Hepatocyte (in vitro differentiated cells): ENCODE measurements at regions not wholly inside any gene's neighbourhood (a gene's known extent, or its start where the extent isn't known, plus 50 kb on each side); places are given as distances from the start of the nearest gene placed in this dataset.

ENCODE experiments used
- EZH2 ChIP-seq: fragments of 200-600 bp; sonication (generic); IDR thresholded peaks from 2 replicates; pipeline ENCODE4 v1.6.1; 2016; ENCODE audit warnings: antibody characterized with exemption, mild to moderate bottlenecking, borderline replicate concordance
- EZH2phosphoT487 ChIP-seq: fragments of 200-600 bp; sonication (generic); IDR thresholded peaks from one replicate; pipeline ENCODE4 v1.6.1; 2018; ENCODE audit warnings: antibody characterized with exemption, mild to moderate bottlenecking, low read depth, moderate library complexity; ENCODE audit not compliant: unreplicated experiment, severe bottlenecking
- TF ChIP-seq, protein P1 (sequence below): fragments of 200-600 bp; sonication (generic); IDR thresholded peaks from 2 replicates; pipeline ENCODE4 v1.5.1; 2016; ENCODE audit warnings: antibody characterized with exemption, mild to moderate bottlenecking; ENCODE audit not compliant: poor library complexity

DNA sequence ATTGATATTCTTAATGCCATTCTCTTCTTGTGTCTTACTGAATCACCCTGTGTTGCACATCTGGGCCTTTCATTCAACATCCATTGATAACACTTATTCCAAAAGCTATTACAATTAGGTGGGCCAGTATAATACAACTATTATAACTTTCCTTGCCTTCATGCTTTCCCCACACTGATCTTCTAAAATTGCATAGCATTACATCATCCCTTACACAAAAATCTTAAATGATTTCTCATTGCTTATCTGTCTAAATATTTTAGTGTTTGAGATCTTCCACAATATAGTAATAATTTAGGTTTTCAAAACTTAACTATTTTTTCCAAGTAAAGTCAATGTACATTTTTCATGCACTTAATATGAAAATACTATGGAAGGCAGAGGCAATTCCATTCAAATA, 1634.1 kb downstream of the PLA2G4A start:
- TF ChIP-seq, protein P1, sequence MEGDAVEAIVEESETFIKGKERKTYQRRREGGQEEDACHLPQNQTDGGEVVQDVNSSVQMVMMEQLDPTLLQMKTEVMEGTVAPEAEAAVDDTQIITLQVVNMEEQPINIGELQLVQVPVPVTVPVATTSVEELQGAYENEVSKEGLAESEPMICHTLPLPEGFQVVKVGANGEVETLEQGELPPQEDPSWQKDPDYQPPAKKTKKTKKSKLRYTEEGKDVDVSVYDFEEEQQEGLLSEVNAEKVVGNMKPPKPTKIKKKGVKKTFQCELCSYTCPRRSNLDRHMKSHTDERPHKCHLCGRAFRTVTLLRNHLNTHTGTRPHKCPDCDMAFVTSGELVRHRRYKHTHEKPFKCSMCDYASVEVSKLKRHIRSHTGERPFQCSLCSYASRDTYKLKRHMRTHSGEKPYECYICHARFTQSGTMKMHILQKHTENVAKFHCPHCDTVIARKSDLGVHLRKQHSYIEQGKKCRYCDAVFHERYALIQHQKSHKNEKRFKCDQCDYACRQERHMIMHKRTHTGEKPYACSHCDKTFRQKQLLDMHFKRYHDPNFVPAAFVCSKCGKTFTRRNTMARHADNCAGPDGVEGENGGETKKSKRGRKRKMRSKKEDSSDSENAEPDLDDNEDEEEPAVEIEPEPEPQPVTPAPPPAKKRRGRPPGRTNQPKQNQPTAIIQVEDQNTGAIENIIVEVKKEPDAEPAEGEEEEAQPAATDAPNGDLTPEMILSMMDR: no peak
- TF ChIP-seq EZH2phosphoT487 (no peak), EZH2 (no peak)
